Right hindlimb (tissue), 1 donor: ENCODE measurements at regions not wholly inside any gene's neighbourhood (a gene's known extent, or its start where the extent isn't known, plus 50 kb on each side); places are given as distances from the start of the nearest gene placed in this dataset.
A peak's percentile ranks its signal among the peaks of the same experiment; 100 is the strongest.

Experiments
- DNase-seq: peaks from one replicate; pipeline ENCODE4 v3.0.0-alpha.2; 2018

GRCh38 chr10:118173296-118173695 is 126.6 kb upstream of the RAB11FIP2 start:
- DNase-seq: no peak

GRCh38 chr10:118171861-118172260 is 125.1 kb upstream of the RAB11FIP2 start:
- DNase-seq: no peak

GRCh38 chr10:118167056-118167700 is 120.4 kb upstream of the RAB11FIP2 start:
- DNase-seq: peak; percentile 26

GRCh38 chr10:118163217-118163616 is 116.5 kb upstream of the RAB11FIP2 start:
- DNase-seq: peak; percentile 30

- no peak for DNase-seq
These were observed 114.9 kb upstream of the RAB11FIP2 start for GRCh38 chr10:118161461-118162246.

- DNase-seq: no peak
These were observed 106.5 kb upstream of the RAB11FIP2 start for GRCh38 chr10:118153287-118153686.

- no peak for DNase-seq
These were observed 104.7 kb upstream of the RAB11FIP2 start for GRCh38 chr10:118151461-118151860.

- DNase-seq: no peak
These were observed 101.5 kb upstream of the RAB11FIP2 start for GRCh38 chr10:118148247-118148646.

- DNase-seq: no peak
These were observed 98.5 kb upstream of the RAB11FIP2 start for GRCh38 chr10:118145256-118145655.

GRCh38 chr10:118141471-118141870 is 94.7 kb upstream of the RAB11FIP2 start:
- DNase-seq: no peak

- no peak for DNase-seq
These were observed 92.6 kb upstream of the RAB11FIP2 start for GRCh38 chr10:118139321-118139720.

GRCh38 chr10:118128675-118129074 is 81.9 kb upstream of the RAB11FIP2 start:
- no peak for DNase-seq

GRCh38 chr10:118118716-118119115 is 72.0 kb upstream of the RAB11FIP2 start:
- DNase-seq: no peak

GRCh38 chr10:118116715-118117449 is 70.1 kb upstream of the RAB11FIP2 start:
- no peak for DNase-seq

GRCh38 chr10:118116362-118116714 is 69.6 kb upstream of the RAB11FIP2 start:
- DNase-seq: no peak

GRCh38 chr10:118115701-118116100 is 69.0 kb upstream of the RAB11FIP2 start:
- DNase-seq: no peak

GRCh38 chr10:118114992-118115391 is 68.3 kb upstream of the RAB11FIP2 start:
- no peak for DNase-seq

GRCh38 chr10:118112543-118113125 is 65.9 kb upstream of the RAB11FIP2 start:
- DNase-seq: no peak

- DNase-seq: no peak
These were observed 64.0 kb upstream of the RAB11FIP2 start for GRCh38 chr10:118110750-118111149.

GRCh38 chr10:118108194-118109026 is 61.7 kb upstream of the RAB11FIP2 start:
- DNase-seq: peak; percentile 34

GRCh38 chr10:118107541-118107940 is 60.8 kb upstream of the RAB11FIP2 start:
- no peak for DNase-seq

- no peak for DNase-seq
These were observed 60.3 kb upstream of the RAB11FIP2 start for GRCh38 chr10:118107040-118107439.

- DNase-seq: no peak
These were observed 59.7 kb upstream of the RAB11FIP2 start for GRCh38 chr10:118106426-118106825.
